GM12878 (cell line): ENCODE measurements at regions not wholly inside any gene's neighbourhood (a gene's known extent, or its start where the extent isn't known, plus 50 kb on each side); places are given as distances from the start of the nearest gene placed in this dataset.

Experiments
- ATF2 ChIP-seq: IDR thresholded peaks from 2 replicates; pipeline ENCODE4 v1.6.1; 2012; ENCODE audit warnings: low read length, inconsistent platforms
- BACH1 ChIP-seq: fragments of 450-650 bp; IDR thresholded peaks from 2 replicates; pipeline ENCODE4 v1.6.1; 2017; ENCODE audit warnings: mild to moderate bottlenecking, borderline replicate concordance
- BHLHE40 ChIP-seq, 2 experiments: fragments of 450-650 bp in 1 of 2; IDR thresholded peaks; 2 replicates each; pipeline ENCODE4 v1.6.1; 2011 to 2017; ENCODE audit warnings: low read depth in 2 of 2, borderline replicate concordance in 1 of 2, improper control_type of control experiment in 1 of 2, low read length in 1 of 2, mild to moderate bottlenecking in 1 of 2
- CTCF ChIP-seq, 3 experiments: IDR thresholded peaks in 2 of 3; conservative IDR thresholded peaks in 1 of 3; 2 replicates each; pipeline ENCODE4 v1.5.1; 2011; ENCODE audit warnings: low read depth in 3 of 3, low read length in 3 of 3, mild to moderate bottlenecking in 3 of 3, control low read depth in 2 of 3, moderate library complexity in 2 of 3, inconsistent platforms in 1 of 3, mixed read lengths in 1 of 3; ENCODE audit not compliant: control insufficient read depth in 2 of 3, insufficient read depth in 1 of 3; ENCODE audit errors: extremely low read depth in 1 of 3
- EP300 ChIP-seq, 2 experiments: fragments of 150-350 bp in 1 of 2; IDR thresholded peaks; 2 replicates each; pipeline ENCODE4 v1.6.1; 2011 to 2012; ENCODE audit warnings: low read depth in 2 of 2, low read length in 2 of 2, borderline replicate concordance in 1 of 2, improper control_type of control experiment in 1 of 2, inconsistent platforms in 1 of 2; ENCODE audit not compliant: control insufficient read depth in 1 of 2
- EZH2 ChIP-seq: IDR thresholded peaks from 2 replicates; pipeline ENCODE4 v1.6.1; 2012; ENCODE audit warnings: low read depth, mild to moderate bottlenecking, control low read depth, inconsistent platforms, low read length, borderline replicate concordance; ENCODE audit not compliant: control insufficient read depth
- JUND ChIP-seq: IDR thresholded peaks from 2 replicates; pipeline ENCODE4 v1.6.1; 2012; ENCODE audit warnings: low read depth, mild to moderate bottlenecking, low read length, improper control_type of control experiment, moderate library complexity
- NFYA ChIP-seq: IDR thresholded peaks from 2 replicates; pipeline ENCODE4 v1.6.1; 2011; ENCODE audit warnings: low read depth, mild to moderate bottlenecking, low read length, improper control_type of control experiment, borderline replicate concordance
- NR2C1 ChIP-seq: fragments of 450-650 bp; IDR thresholded peaks from 2 replicates; pipeline ENCODE4 v1.6.1; 2017; ENCODE audit warnings: antibody characterized with exemption, mild to moderate bottlenecking, moderate library complexity
- RFX5 ChIP-seq: IDR thresholded peaks from 2 replicates; pipeline ENCODE4 v1.6.1; 2011; ENCODE audit warnings: low read depth, low read length, improper control_type of control experiment
- SMC3 ChIP-seq: IDR thresholded peaks from 2 replicates; pipeline ENCODE4 v1.6.1; 2011; ENCODE audit warnings: low read length, improper control_type of control experiment, borderline replicate concordance
- TCF12 ChIP-seq: IDR thresholded peaks from 2 replicates; pipeline ENCODE4 v1.6.1; 2011; ENCODE audit warnings: low read depth, mild to moderate bottlenecking, low read length
- ZNF687 ChIP-seq: fragments of 450-650 bp; IDR thresholded peaks from 2 replicates; pipeline ENCODE4 v1.6.1; 2017; ENCODE audit warnings: mild to moderate bottlenecking, moderate library complexity

GRCh38 chr4:128338634-128339355 is 51.2 kb upstream of the PGRMC2 start:
- TF ChIP-seq BACH1 (no peak), TCF12 (no peak), CTCF (IDR thresholded peaks at IDR 0.05 in 2 of 3, conservative IDR thresholded peaks at IDR 0.05 in 1 of 3; ENCODE audit: control insufficient read depth in 2 of 3, extremely low read depth in 1 of 3, insufficient read depth in 1 of 3, low read depth in 3 of 3, low read length in 3 of 3) (no peak), SMC3 (no peak), ZNF687 (no peak), EP300 (IDR thresholded peaks at IDR 0.05; ENCODE audit: borderline replicate concordance in 1 of 2, control insufficient read depth in 1 of 2, low read depth in 2 of 2, low read length in 2 of 2) (no peak), NR2C1 (no peak), RFX5 (no peak), EZH2 (no peak), JUND (no peak), ATF2 (no peak), NFYA (no peak), BHLHE40 (IDR thresholded peaks at IDR 0.05; ENCODE audit: borderline replicate concordance in 1 of 2, low read depth in 2 of 2, low read length in 1 of 2) (no peak)
